Lung microvascular endothelial cell (primary cell): ENCODE measurements at regions not wholly inside any gene's neighbourhood (a gene's known extent, or its start where the extent isn't known, plus 50 kb on each side); places are given as distances from the start of the nearest gene placed in this dataset.

Experiments
- DNase-seq, 2 donors: peaks; one replicate each; pipeline versions ENCODE4 v3.0.0 to v3.0.0-alpha.2; 2010; ENCODE audit warnings: low read depth in 2 of 2

DNA sequence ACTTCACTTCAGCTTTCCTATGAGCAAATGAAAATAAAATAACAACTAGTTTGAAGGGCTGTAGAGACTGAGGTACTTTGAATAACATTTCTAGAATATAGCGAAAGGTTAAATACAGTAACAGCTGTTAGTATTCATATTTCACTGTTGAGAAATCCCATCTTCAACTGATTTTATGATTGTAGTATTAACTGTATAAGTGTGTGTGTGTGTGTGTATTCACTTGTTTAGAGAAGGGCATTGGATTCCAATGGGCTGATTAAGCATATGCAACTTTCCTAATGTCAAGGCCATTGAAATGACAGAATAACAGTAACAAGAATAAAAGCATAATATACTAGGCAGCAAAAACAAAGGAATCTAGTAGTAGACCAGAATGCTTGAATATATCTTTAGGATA is 957.5 kb upstream of the EPHA7 start:
- no peak for DNase-seq

DNA sequence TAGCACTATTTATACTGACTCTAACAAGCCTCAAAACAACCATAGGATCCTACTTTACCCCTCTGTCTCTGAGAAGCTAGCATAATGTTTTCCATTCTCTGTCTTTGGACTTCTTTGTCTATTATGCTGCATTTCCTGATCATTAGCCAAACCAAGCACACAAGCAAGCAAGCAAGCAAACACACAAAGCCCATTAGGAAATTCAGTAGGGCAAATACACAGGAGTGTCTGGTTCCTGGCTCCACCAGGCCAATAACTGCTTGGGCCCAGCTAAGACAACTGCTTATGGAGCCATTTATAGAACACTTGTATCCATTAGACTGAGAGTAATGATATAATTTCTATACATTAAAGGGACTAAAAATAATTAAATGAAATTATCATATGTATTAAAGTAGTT is 952.9 kb upstream of the EPHA7 start:
- no peak for DNase-seq

DNA sequence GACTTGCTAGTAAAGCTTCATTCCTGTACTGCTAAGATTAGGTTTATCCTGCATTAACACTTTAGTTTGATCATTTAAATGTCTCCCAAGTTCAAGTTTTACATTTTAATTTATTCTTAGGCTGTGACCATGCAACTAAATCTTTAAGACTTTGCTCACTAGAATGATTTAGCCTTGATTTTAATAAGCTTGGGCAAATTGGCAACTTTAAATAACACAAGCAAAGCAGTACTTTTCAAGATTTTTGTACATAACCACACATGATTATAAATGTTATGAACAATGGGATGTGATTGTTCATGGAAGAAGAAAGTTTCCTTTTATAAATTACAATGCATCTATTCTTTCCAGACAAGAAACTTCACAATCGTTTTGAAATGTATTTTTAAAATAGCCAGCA is 948.0 kb upstream of the EPHA7 start:
- no peak for DNase-seq

DNA sequence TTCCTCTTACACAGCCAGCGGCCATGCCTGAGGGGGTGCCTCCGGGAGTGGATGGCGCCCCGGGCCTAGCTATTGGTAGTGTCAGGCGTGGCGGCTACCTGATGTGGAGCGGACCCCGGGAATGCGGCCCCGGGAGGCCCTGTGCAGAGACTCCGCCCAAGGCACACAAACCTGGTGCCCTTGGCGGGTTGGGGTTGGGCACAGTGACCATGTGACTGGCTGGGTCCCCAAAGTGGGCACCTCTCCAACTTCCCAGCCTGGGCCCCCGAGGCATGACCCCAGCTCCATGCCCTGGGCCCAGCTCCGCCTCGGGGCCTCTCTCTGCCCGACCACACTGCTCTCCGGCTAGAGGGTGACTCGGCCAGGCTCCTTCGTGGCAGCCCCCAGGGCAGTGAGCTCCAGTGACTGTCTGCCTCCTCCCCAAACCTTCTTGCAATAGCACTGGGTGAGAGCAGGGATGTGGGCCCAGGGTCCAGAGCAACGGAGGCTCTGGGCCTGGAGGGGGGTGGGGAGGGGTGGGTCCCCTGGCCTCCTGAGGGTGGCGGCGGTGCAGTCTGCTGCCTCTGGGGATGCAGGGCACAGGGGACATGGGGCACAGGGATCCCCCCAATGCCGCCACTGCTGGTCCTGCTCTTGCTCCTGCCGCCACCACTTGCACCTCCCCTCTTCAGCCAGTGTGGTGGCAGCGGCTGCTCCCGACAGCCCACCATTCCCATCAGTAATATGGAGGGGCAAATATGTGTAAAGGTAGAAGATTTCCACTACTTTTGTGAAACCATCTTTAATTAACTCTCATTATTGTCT is 942.9 kb upstream of the EPHA7 start:
- DNase-seq, result no peak

DNA sequence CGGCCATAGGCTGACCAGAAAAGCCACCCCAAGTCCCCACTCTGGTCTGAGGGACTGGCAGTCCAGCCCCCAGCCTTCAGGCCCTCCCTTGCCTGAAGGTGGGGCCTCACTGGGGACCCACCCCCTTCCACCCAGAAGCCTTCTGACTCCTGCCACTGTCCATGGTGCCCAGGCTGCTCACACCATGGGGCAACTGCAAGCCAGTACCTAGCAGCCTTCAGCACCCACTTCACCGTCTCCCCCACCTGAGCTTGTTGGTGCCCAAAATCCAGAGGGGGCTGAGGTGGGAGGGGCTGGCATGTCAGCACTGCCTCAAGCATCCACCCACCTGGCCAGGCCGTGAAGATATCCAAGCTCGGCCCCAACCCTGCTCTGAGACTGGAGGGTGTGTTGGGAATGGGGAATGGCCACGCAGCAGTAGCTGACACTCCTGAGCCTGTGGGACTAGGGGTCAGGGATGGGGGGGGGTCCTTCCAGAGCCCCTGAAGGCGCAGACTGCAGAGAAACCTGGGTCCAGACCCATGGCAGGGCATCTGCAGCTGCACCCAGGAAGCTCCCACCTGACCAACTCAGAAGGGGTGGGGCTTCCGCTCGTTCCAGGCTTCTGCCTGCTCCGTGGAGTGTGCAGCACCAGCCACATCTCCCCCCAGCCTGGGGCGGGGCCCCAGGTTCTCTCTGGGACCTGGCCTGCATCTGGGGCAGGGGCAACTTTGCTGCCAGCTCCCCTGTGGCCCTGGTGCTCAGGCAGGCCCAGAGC is 942.1 kb upstream of the EPHA7 start:
- DNase-seq, result no peak

DNA sequence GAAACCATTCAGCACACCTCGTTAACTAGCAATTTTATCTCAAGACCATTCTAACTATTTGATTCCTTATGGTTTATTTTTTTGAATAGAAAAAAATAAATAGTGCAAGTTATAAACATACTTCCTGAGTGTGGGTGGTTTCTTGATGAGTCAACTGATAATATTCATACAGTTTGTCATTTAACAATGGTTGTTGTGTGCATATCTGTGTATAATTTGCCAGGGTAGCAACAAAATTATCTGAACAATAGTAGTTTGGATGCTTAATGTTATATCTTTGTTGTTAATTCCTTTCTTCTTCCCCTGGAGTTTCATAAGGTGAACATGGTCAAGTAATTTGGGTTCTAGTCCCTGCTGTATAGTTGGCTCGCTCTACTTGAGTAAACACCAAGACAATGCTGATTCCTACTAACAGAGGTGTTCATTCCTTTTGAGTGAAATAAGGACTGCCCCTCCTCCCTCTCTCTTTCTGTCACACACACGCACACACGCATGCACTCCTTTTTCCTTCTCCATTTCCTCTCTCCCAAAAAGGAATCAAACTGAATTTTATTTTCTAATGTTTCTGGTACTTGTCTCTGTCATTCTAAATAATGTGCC is 938.1 kb upstream of the EPHA7 start:
- DNase-seq, result no peak

DNA sequence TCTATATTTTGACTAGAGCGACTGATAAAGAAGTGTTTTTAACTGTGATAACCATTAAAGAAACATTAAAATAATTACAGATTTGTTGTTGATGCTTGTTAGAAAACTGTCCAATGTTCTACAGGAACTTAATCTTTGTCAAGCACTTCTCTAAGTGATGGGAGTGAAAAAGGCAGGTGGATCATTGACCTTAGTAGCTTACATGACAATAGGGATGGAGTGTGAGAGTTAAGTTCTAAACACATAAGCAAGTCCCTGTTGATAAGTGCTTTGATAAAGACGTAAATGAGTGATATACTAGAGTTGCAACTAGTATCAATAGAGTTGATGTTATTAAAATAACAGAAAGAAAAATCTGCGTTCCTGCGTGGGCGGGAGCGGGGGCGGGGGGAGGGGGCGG is 931.5 kb upstream of the EPHA7 start:
- no peak for DNase-seq

DNA sequence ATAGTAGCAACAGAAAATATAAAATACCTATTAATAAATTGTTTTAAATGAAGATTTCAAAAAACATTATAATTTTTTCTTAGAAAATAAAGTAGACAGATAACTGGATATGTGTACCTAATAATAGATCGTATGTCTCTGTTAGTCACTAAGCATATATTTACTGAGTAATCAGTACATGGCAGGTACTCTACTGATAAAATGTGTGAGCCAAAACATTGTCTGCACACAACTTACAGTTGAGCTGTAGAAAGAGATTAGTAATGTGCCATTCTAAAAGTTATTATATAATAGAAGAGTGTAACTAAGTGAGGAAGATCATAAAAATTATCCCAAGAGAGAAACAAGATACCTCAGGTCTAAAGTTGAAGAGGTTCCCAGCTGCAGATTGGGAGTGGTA is 929.9 kb upstream of the EPHA7 start:
- no peak for DNase-seq

DNA sequence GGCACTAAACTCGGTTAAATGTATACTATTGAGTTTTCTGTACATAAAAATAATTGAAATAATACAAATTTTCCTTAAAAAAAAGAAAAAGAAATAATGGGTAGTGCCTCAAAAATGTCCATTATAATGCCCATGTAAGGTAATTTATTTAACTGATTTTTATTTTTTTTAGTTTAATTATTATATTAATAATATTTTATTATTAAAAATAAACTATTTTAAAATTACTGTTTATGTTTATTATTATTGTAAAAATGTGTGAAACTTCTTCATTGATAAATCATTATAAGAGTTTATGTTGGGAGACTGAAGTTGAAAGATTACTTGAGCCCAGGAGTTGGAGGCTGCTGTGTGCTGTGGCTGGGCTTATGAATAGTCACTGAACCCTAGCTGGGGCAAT is 925.5 kb upstream of the EPHA7 start:
- DNase-seq, result no peak

DNA sequence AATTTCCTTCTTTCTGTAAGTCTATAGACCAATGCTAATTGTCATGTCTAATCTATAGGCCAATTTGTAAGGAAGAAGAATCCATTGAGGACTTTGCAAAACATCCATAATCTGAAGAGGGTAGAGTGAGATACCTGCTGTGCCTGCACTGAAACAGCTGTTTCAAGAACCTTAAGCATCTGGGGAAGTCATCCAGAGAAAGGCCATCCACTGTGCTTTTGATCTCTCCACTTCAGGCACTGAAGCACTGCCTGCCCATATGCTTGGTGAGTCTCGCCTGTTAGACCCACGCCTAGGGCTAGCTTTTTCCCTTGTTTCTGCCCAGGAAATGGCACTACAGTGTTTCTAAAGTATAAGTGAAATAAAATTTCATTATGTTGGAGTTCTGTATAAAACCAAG is 921.8 kb upstream of the EPHA7 start:
- no peak for DNase-seq

DNA sequence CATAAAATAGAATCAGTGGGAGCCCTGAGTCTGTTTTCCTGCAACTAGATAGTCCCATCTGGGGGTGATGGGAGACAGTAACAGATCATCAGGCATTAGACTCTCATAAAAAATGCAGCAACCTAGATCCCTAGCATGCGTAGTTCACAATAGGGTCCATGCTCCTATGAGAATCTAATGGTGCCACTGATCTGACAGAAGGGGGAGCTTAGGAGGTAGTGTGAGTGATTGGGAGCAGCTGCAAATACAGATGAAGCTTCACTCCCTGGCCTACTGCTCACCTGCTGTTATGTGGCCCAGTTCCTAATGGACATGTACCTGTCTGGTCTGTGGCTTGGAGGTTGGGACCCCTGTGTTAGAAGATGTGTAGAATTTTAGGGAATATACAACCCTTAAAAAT is 904.5 kb upstream of the EPHA7 start:
- peak in 1 of 2 donors; percentile 52 for DNase-seq

DNA sequence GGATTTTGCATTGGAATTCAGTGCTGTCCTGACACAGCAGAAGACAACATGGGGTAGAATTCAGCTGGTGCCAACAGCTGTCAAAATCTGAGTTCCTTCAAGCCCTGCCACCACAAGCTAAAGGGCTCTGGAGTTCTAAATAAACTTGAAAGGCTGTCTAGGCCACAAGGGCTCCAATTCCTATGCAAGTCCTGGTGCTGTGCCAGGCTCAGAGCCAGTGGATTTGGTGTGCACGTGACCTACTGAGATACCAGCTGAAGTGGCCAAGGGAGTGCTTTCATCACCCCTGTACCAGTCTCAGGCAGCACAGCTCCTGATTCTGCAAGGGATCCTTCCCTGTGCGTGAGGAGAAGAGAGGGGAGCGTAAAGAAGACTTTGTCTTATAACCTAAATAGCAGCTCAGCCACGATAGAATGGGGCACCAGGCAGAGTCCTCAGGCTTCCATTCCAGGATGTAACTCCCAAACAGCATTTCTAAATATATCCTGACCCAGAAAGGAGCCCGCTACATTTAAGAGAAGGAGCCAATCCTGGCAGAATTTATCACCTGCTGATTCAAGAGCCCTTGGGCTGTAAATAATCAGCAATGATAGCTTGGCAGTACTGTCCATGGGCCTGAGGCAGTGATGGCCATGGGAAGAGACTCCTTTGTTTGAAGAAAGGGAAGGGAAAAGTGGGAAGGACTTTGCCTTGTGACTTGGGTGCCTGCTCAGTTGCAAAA is 881.2 kb upstream of the EPHA7 start:
- no peak for DNase-seq

DNA sequence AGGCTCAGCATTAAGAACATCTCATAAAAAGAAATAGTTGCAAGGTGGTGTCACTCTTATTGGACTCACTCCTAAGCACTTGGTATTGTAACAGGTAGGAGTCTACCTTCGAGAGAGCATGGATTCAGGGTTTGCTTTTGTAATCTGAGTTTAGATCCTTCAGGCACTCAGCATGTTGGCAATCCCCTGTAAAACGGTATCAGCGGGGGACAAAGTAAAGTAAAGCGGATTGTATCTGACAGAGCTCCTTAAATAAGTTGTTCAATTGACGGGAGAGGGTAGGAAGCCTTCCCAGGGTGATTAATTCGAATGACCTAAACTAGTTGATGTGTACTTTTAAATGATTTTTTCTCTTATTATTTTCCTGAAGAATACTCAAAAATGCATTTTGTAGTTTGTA is 869.8 kb upstream of the EPHA7 start:
- DNase-seq, result no peak

DNA sequence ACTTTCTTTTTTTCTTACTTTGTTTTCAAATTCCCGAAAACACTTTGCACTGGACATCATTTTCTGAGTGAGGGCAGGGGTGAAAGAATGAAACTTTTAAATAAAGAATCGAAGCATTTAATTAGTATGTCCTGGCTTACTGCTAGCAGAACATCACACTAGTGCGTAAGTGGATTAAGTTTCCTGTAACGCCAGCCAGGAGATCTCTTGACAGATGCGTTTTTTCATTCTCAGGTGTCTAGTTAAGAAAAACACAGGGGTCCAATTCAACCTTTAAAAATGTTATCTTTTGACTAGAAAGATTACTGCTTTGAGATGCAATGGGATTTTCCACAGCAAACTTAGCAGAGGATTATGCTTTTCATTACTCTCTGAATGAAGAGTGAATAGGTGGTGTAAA is 858.8 kb upstream of the EPHA7 start:
- DNase-seq, result no peak

DNA sequence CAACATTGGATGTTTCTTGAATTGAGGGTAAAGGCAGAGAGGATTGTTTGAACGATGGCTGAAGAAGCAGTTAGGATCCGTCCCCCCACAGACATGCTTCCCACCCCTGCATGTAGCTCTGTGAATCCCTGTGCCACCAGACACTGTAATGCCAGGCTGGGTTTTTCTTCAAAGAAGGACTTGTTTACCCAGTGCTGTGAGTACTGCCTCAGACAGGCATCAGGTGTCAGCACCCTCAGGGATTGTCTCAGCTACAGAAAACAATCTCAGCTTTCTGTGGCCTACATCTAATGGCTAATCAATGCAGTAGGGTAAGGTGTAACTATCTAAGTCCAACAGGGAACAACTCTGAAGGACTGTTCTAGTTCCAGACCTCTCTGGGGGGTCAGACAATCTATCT is 853.0 kb upstream of the EPHA7 start:
- no peak for DNase-seq

DNA sequence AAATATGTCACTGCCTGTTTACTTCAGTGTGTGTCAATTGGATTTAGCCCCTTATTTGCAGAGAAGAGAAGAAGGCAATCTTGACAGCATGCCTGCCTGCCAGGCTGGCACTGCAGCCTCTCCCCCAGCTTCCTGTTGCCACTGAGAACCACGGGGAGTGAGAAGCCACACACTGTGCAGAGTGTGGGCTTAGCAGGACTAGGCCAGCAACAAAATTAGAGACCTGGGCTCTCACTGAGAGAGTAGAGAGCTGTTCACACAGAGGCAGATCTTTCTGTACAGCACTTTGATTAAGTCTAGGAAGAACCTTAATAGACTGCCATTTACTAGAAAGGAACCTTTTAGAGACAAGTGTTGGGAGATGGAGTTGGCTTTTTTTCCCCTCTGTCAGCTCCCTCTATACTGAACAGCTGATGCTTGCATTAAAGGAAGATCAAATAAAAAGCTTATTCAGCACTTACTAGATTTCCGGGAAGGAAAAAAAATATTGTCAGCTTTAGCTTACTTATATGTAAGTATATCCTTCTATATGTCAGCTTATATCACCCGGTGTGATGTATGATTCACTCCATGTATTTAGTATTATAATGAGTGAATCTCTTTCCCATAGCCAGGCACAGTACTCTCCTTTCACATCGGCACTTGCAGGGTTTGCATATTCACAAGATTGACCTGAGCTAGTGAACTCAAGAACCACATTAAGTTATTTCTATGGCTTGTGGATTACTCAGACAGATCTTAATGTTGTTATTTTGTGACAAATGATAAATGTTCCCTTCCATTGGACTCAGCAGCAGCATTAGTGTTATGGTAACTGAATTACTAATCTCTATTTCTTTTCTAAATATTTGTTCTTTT is 851.0 kb upstream of the EPHA7 start:
- no peak for DNase-seq

DNA sequence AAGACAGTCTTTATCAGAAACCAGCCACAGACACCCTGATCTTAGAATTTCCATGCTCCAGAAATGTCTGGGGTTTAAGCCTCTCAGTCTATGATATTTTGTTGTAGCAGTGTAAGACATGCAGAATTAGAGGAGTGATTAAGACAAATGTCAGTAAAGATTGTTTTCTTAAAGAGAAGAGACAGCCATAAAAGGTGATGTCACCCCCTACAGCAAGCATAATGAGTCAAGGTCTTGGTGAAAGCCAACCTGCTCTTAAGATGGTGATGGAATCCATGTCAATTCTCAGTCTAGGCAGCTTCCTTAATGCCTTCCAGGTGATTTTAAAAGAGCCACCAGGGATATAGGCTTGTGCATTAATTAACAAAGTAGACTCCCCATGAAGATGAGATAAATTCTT is 849.9 kb upstream of the EPHA7 start:
- DNase-seq, result no peak

DNA sequence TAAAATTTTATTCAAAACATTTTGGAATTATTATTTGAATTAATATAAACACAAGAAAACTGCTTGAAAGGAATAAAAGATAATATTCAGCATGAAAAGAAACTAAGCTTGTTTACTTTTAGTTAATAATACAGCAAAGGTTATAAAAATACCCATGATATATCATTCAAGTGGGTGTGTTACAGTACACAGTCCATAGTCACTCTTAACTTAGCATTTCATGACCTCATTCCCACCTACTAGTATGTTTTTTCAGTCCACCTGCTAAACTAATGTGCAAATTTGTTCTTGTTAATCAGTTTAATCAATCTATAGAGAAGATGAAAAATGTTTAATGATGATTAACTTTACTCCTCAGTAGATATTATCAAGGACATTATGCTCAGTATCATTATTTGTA is 841.4 kb upstream of the EPHA7 start:
- no peak for DNase-seq

DNA sequence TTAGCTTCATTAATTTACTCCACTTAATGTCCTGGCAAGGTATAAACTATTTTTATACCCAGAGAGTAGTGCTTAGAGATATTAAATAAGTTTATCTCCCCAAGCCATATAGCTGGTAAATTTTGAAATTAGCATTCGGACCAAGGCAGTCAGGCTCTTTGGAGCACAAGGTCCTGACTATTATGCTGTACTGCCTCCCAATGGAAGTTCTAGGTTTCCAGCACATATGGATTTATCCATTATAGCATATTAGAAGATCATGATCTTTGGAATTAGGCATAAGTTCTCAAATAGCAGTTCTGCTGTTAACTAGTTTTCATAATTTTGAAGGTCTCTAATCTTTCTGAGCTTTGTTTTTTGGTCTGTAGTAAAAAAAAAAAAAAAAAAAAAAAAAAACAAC is 835.3 kb upstream of the EPHA7 start:
- DNase-seq, result no peak

DNA sequence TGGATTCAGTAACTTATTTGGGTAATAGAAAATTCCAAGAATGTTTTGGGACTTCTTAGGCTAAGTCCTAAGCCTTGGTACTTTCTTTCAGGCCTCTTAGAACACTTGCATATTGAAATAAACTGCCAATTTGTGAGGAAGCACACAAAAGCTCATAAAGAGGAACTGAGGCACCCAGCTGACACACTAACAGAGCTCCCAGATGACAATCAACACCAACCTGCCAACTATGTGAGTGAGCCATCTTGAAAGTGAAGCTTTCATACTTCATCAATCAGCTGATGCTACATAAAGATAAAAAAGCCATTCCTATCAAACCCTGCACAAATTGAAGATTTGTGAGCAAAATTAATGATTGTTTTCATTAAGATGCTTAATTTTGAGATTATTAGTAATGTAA is 832.5 kb upstream of the EPHA7 start:
- no peak for DNase-seq

DNA sequence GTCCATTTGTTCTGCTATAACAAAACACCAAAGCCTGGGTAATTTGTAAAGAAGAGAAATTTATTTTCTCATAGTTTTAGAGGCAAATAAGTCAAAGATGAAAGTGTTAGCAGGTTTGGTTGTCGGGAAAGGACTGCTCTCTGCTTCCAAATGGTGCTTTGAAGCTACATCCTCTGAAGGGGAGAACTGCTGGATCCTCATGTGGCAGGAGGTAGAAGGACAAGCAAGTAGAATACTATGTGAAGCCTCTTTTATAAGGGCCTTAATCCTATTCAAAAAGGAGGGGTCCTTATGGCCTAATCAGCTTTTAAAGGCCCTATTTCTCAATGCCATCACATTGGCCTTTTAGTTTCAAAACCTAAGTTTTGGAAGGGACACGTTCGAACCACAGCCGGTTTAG is 826.0 kb upstream of the EPHA7 start:
- no peak for DNase-seq
